Activated CD4-positive, alpha-beta T cell treated with anti-CD3 and anti-CD28 coated beads for 1 hour (primary cell): ENCODE measurements at regions not wholly inside any gene's neighbourhood (a gene's known extent, or its start where the extent isn't known, plus 50 kb on each side); places are given as distances from the start of the nearest gene placed in this dataset.

Source experiments
- DNase-seq: peaks from one replicate; pipeline ENCODE4 v3.0.0-alpha.2; 2020

GRCh38 chr21:33157303-33157702 lies 72.4 kb upstream of the IFNAR2 start:
- DNase-seq, result no peak

DNA sequence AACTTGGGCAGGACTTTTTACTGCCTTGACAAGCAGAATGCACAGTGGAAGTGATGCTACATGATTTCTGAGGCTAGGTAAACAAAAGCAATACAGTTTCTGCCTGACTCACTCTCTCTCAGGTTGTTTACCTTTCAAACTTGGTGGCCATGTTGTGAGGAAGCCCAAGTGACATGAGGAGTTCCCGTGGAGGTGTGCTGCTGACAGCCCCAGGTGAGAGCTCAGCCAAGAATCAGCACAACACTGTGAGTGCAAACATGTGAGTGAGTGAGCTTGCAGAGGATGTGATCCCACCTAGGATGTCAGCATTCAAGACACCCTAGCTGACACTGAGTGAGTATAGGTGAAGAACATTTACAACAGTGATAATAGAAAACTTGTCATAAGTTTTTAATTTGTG lies 71.1 kb upstream of the IFNAR2 start:
- DNase-seq, result no peak

DNA sequence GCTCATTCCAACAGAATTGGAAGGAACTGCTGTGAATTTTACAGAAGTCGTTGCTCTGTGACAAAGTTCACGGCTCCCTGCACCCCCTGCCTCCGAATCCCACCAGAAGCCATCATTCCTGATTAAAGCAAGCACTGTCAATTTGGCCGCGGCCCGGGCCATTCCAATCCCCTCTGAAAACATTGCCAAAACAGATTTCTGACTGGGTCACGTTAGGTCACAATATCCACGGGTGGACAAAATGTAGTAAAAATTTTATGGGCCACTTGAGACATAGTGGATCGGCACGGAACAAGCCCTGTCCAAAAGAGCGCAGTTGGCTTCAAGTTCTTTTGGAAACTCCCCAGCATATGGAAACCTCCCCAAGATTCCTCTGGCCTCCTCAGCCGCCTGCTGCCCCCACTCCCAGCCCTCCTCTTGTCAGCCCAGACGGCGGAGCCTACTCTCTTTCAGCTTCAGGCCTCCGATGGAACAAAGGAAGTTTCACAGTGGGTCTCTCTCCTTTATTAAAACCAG lies 67.2 kb upstream of the IFNAR2 start:
- no peak for DNase-seq

DNA sequence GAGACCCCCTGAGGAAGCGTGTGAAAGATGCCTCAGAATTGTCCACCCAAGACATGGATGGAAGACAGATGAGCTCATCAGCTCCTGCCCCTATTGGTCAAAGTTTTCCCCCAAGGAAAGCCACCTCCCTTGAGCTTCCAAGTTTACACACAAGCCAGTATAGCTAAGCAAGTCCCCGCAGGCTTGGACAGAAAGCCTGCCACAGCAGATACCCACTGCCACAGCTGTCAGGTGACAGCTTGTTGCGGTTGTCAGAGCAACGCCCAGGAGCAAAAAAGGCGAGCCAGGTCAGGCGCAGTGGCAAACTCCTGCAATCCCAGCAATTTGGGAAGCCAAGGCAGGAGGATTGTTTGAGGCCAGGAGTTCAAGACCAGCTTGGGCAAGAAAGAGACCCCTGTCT lies 60.9 kb upstream of the IFNAR2 start:
- DNase-seq, result no peak

DNA sequence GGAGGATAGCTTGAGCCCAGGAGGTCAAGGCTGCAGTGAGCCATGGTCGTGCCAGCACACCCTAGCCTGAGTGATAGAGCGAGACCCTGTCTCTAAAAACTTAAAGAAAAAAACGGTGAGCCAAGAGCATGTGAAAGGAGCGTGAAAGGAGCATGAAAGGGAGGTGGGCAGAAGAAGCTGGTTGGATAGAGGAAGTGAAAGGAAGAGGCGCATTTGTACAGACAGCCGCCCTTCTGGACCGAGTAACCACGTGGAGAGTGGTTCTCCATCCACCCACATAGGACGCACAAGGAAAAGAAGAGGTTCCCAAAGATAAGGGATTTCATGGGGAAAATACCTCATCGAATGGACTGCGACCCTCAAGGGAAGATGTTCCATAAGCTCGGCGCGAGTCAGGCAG lies 60.4 kb upstream of the IFNAR2 start:
- no peak for DNase-seq

GRCh38 chr21:33171616-33172169 lies 58.0 kb upstream of the IFNAR2 start:
- DNase-seq, result no peak

GRCh38 chr21:33174756-33175155 lies 55.0 kb upstream of the IFNAR2 start:
- no peak for DNase-seq
